ENCODE measurements at regions not wholly inside any gene's neighbourhood (a gene's known extent, or its start where the extent isn't known, plus 50 kb on each side); places are given as distances from the start of the nearest gene placed in this dataset.

- TF ChIP-seq POLR2A (IDR thresholded peaks at IDR 0.05; ENCODE audit: extremely low read depth, insufficient read length): no peak
- TF ChIP-seq CTCF (IDR thresholded peaks at IDR 0.05; ENCODE audit: low read depth, low read length): no peak
Observed at GRCh38 chr21:27776925-27777553, 810.2 kb upstream of the ADAMTS5 start.

Data from NB4 (cell line).